ENCODE measurements at regions not wholly inside any gene's neighbourhood (a gene's known extent, or its start where the extent isn't known, plus 50 kb on each side); places are given as distances from the start of the nearest gene placed in this dataset.
"Not testable (repeated sequence)": the region's sequence is repeated elsewhere in the genome, so short reads cannot be mapped to it uniquely, and the experiment has no call there.

- no peak for DNase-seq
Measured at GRCh38 chr16:65831903-65832666, 534.4 kb upstream of the CDH5 start.

DNA sequence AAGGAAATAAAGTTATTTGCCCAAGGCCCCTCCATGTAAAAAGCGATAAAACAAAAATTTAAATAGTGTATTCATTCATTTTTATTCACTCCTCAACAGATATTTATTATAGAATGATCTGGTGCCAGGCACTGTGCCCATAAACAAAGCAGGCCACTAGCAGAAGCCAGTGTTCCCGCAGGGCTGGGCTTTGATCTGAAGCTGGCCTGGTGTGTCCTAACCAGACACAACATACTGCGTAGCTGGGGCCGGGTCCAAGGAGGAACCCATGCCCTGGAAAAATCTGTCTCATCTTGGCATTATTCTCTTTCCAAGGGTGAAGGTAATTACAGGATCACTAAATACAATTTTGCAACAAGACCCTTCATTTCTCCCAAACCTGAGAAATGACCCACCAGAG lies 537.4 kb upstream of the CDH5 start:
- DNase-seq, result no peak

GRCh38 chr16:65828296-65828695 lies 538.2 kb upstream of the CDH5 start:
- no peak for DNase-seq

DNA sequence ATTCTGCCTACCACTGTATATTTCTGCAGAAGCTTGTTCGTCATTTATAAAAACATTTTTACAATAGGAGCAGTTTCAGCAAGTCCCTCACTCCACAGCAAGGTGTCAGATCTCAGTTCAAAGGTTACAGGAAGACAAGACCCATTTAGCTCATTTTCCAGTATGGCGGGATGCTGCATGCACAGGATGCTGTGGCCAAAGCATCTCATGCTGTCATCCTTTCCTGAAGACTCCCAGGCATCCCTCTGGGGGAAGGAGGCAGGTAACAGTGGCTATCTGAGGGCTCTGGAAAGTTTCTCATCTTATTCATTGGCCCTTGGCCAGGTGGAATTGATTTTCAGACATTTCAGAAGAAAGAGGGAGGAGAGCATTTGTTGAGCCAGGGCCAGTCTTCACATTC lies 539.3 kb upstream of the CDH5 start:
- no peak for DNase-seq

DNA sequence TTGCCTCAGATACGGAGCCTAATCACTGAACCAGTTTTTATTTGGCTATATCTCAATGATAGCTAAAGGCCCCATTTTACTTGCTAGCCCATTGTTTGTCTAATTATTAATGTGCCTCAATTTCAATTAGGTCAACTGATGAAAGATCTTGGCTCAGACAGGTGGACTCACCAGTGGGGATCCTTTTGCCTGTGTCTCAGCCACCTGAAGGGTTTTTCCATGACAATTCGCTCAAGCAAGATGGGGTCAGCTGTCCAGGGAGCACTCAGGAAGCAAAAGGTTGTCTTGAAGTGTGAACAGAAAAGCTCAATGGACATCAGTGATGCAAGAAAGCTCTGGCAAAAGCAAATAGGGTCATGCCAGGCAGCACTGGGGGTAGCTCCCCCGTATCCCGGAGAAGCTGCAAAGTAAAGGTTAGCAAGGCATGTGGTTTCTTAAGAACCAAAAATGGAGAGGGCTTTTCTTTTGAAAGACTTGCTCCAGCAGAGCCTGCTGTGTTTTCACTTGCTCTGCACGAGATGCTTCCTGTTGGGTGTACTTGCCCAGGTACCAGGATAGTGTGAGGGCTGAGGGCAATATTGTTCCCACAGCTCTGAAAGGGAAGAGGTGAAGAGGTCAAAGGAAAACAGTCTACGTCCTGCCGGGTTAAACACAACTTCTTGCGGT lies 541.2 kb upstream of the CDH5 start:
- no peak for DNase-seq

DNA sequence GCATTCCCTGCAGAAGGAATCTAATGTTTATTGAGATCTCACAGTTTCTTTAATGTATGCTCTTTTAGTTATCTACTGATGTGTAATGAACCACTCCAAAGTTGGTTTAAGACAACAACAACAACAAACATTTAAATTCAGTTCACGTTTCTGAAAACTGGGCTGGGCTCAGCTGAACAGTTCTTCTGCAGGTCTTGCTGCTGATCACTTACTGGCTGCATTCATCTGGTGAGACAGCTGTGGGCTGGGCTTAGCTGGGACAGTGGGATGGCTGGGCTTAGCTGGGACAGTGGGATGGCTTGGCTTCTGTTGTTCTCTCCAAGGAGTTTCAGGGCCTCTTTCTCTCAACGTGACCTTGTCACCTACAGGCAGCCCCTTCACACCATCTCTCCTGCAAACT lies 544.3 kb upstream of the CDH5 start:
- DNase-seq, result no peak

GRCh38 chr16:65819136-65819898 lies 547.2 kb upstream of the CDH5 start:
- no peak for DNase-seq

- no peak for DNase-seq
Measured at GRCh38 chr16:65817799-65818198, 548.7 kb upstream of the CDH5 start.

- no peak for DNase-seq
Measured at GRCh38 chr16:65817066-65817465, 549.4 kb upstream of the CDH5 start.

DNA sequence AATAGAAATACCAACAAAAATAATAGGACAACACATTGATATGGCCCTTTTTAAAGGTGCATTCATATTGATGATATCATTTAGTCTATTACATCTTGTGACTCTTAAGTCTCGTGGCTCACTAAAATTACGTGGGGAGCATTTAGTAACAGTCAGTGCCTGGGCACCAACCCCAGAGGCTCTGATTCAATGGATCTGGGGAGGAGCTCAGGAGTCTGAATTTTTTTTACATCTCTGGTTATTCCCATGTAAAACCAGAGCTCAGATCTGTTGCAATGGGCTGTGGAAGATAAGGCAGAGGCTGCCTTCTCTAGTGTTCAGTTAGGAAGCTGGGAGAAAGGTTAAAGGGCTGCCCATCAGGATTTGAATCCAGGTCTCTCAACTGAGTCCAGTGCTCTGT lies 549.9 kb upstream of the CDH5 start:
- no peak for DNase-seq

- no peak for DNase-seq
Measured at GRCh38 chr16:65815707-65816106, 550.8 kb upstream of the CDH5 start.

GRCh38 chr16:65813879-65814278 lies 552.6 kb upstream of the CDH5 start:
- DNase-seq, result not testable (repeated sequence)

DNA sequence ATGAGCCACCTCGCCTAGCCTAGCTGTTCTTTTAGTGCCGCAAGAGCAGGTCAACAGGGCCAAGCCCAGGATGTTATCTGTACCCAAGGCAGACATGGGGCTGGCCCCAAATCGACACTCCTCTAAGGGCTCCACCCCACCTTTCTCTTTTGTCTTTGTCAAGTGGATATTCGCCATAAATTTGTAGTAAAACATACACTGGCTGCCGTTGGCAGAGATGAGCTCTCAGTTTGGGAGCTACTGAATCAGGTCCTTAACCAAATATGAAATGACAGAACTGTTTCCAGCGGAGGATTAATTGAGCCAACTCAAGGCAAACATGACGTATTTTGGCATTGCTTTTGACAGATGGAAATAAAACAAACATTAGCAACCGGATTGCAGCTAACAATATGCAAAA lies 556.9 kb upstream of the CDH5 start:
- DNase-seq, result no peak

GRCh38 chr16:65808790-65809189 lies 557.7 kb upstream of the CDH5 start:
- no peak for DNase-seq

- no peak for DNase-seq
Measured at GRCh38 chr16:65807858-65808257, 558.6 kb upstream of the CDH5 start.

- not testable (repeated sequence) for DNase-seq
Measured at GRCh38 chr16:65805704-65806103, 560.8 kb upstream of the CDH5 start.

DNA sequence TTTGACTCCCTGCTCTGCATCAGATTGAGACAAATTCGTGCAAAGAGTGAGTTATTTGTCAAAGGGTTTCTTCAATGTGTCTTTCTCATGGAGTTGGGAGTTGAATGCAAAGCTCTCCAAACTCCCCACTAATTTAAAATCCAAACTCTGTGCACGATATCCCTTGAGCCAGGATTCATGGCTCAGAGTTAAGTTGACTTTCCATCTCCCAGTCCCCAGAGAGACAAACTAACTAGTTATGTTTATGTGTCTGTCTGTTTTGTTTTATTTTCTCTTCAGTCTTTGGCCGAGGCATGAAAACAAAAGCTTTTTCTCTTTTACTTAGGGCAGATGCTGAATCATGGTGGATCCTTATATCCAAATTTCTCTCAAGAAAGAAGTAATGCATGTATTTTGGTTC lies 570.0 kb upstream of the CDH5 start:
- DNase-seq, result no peak

DNA sequence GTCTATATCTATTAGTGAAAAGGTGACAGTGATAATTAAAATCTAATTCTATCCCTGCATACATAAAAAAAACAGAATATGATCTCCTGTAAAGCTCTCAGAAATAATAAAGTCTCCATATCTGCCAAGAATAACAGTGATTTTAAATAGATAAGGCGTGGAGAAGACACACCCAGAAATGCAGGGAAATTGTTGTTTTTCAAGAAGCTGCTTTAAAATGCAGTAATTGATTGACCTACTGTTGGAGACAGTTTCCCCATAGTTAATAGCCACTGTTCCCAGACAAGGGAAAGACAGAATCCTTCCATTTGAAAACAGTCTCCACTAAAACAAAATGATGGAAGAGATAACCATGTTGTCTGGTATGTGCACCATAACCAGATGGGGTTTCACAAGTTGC lies 571.5 kb upstream of the CDH5 start:
- DNase-seq, result no peak

- no peak for DNase-seq
Measured at GRCh38 chr16:65793781-65794180, 572.7 kb upstream of the CDH5 start.

DNA sequence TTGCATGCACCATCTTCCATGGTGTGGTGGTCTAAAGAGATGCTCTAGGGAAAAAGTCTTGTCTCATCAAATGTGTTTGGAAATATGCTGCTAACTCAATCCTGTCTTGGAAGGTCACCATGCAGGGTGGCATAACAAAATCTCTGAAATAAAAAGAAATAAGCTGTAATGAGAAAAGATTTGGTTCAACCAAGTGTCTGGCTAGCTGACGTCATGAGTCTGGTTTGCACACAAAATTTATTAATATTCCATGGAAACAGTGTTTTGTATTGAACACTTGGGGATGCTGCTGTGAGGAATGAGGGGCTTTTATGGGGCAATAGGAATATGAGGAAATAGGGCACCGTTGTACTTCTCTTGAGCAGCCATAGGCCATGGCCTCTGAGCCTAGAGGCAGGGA lies 575.7 kb upstream of the CDH5 start:
- DNase-seq, result no peak

GRCh38 chr16:65789161-65789945 lies 577.1 kb upstream of the CDH5 start:
- no peak for DNase-seq

GRCh38 chr16:65788434-65789140 lies 577.9 kb upstream of the CDH5 start:
- DNase-seq, result no peak
